ENCODE measurements at regions not wholly inside any gene's neighbourhood (a gene's known extent, or its start where the extent isn't known, plus 50 kb on each side); places are given as distances from the start of the nearest gene placed in this dataset.
"Not testable (repeated sequence)": the region's sequence is repeated elsewhere in the genome, so short reads cannot be mapped to it uniquely, and the experiment has no call there.

DNA sequence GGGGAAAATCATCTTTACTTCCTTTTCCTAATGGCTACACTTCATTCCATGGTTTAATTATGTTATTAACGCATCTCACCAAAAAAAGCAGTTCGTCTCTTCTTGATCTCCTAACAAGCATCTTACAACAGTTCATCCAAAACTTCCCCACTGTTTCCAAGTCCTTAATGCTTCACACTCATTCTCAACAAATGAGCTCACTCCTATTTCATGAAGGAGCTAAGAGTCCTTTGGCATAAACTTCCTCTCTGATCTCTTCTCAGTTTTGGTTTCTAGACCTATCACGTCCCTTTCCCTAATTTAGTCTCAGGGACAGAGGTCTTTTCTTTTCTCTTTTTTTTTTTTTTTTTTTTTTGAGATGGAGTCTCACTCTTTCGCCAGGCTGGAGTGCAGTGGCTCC, 205.9 kb upstream of the SLC39A10 start:
- no peak for DNase-seq

DNA sequence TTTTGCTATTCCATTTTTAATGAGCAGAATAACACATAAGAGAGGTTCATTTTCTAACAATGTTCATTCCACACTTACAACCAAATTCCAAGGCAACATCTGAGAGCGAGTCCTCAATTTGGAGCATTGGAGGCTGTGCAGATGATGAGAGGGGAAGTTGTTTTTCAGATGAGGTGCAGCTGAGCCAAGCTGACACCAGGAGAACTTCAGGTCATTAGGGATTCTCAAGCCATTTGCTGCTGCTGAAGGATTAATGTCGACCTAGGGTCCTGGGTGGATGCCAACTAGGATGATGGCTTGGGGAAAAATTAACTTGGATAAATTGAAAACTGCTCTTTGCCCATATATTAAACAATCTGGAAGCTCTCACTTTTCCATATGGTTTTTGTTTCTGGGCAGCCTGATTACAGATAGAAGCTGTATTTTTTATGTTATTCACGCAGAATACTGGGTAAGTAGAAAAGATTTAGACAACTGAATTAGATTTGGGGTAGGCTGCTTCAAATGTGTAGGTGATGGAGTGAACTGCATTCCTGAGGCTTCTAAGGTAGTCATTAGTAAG, 206.4 kb upstream of the SLC39A10 start:
- DNase-seq = no peak

DNA sequence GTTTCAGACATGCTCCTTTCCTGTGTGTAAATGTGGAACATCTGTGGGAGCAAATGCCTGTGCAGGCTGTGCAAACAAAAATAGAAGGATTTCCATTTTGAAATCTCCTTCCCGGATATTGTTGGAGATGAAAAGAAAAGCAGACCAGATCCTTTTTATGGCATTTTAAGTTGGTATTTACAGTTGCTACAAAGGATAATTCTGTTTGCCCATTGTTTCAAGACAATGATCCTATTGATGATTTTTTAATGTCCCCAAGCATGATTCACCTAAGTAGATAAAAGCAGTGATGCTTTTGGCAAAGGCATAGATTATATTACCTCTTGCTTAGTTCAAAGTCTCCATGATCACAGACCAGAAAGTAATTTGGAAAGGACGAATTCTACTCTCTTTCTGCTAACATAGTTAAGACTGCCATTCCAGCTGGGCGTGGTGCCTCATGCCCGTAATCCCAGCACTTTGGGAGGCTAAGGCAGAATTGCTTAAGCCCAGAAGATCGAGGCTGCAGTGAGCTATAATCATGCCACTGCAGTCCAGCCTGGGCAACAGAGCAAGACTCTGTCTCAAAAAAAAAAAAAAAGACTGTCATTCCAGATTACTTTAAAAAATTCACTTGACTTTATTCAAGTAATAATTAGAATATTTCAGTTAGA, 209.6 kb upstream of the SLC39A10 start:
- no peak for DNase-seq

DNA sequence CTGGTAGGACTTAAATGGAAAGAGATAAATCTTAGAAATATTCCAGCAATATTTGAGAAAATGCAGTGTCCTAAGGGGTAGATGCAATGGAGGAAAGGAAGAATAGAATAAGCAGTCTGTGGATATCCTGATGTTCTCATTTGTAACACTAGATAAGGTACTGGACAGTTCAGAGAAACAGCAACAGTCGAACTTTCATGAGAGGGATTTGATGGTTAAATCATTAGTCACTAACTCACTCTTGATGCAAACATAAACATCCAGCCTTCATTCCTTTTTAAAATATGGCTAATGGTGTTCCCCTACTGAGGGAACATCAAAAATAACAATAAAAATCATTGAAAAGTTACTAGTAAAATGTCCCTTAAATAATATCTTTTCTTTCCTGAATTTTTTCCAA, 211.4 kb upstream of the SLC39A10 start:
- no peak for DNase-seq

DNA sequence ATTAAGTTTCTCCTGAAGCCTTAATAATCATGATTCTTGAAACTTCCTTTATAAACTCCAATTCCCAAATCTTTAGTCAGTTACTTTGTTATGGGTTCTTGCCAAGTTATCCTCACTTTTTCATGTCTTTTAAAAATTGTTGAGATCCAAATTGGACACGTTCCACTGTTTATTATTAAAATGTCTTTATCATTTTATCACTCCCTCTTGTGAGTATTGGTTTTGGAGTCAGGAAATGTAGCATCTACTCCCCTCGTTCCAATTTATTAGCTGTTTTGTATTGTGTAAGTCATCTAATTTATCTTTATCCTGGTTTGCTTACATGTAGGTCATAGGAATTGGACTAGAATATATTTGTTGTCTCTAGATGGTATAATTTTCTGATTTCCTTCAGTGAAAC, 213.1 kb upstream of the SLC39A10 start:
- DNase-seq = no peak

DNA sequence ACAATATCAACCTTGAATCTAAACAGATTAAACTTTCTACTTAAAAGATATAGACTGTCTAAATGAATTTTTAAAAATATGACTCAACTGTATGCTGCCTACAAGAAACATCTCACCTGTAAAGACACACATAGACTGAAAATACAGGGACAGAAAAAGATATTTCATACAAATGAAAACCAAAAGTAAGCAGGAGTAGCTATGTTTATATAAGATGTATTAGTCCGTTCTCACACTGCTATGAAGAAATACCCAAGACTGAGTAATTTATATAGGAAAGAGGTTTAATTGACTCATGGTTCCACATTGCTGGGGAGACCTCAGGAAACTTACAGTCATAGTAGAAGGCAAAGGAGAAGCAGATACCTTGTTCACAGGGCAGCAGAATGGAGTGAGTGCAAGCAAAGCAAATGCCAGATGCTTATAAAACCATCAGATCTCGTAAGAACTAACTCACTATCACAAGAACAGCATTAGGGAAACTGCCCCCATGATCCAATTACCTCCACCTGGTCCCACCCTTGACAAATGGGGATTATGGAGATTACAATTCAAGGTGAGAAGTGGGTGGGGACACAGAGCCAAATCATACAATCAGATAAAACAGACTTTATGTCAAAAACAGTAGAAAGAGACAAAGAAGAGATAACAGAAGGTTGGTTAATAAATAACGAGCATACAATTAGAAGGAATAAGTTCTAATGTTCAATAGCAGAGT, 214.4 kb upstream of the SLC39A10 start:
- no peak for DNase-seq

DNA sequence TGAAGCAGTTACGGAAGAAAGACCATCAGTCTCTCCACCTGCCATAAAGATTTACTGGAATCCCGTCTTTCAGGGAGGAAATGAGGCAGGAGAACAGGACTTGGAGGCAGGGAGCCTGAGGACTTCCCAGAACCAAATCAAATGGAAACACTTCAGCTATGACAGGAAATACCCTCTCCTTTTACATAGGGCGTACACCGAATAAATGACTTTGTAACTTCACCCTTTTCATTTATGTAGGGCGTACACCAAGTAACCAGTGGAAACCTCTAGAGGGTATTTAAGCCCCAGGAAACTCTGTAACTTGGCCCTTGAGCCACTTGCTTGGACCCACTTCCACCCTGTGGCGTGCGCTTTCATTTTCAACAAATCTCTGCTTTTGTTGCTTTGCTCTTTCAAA, 218.3 kb upstream of the SLC39A10 start:
- no peak for DNase-seq

DNA sequence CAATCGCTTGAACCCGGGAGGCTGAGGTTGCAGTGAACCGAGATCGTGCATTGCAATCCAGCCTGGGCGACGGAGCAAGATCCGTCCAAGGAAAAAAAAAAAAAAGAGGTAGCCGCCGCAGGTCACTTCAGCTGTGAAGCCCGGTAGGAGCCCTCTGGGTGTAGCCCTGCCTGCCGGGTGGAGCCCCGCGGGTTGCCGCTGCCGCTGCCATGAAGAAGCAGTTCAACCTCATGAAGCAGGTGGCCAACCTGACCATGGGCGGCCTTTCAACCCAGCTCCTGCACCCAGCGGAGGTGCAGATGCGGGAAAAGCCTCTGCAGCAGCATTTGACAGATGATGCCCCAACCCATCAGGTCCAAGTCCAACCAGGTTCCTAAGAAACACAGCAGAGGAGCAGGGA, 219.5 kb upstream of the SLC39A10 start:
- DNase-seq = no peak

DNA sequence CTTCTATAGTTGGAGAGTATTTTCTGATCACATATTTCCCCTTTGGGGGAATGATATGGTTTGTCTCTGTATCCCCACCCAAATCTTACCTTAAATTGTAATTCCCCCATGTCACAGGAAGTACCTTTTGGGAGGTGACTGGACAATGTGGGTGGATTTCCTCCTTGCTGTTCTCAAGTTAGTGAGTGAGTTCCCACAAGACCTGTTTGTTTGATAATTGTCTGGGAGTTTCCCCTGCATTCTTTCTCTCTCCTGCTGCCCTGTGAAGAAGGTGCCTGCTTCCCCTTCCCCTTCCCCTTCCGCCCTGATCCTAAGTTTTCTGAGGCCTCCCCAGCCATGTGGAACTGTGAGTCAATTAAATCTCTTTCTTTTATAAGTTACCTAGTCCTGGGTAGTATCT, 222.7 kb upstream of the SLC39A10 start:
- no peak for DNase-seq

DNA sequence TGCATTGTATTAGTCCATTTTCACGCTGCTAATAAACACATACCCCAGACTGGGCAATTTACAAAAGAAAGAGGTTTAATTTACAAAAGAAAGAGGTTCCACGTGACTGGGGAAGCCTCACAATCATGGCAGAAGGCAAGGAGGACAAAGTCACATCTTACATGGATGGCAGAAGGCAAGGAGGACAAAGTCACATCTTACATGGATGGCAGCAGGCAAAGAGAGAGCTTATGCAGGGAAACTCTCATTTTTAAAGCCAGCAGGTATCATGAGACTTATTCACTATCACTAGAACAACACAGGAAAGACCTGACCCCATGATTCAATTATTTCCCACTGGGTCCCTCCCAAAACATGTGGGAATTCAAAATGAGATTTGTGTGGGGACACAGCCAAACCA, 223.3 kb upstream of the SLC39A10 start:
- DNase-seq = not testable (repeated sequence)

DNA sequence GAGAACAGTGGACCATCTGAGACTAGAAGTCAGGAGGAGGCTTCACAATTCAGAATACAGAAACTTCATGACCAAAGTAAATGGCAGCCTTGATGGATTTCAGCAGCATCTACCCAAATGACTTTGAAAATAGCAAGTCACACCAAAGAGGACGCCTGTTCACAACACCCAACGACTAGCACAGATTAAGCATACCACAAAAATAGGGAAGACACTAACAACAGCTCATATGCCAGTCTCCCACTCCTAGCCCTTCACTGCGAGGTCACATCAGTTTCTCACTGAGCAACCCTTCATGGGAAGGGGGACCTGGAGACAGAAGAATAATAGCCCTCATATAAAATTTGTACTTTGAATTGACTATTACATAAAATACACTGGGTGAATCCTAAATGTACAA, 228.4 kb upstream of the SLC39A10 start:
- DNase-seq = no peak

DNA sequence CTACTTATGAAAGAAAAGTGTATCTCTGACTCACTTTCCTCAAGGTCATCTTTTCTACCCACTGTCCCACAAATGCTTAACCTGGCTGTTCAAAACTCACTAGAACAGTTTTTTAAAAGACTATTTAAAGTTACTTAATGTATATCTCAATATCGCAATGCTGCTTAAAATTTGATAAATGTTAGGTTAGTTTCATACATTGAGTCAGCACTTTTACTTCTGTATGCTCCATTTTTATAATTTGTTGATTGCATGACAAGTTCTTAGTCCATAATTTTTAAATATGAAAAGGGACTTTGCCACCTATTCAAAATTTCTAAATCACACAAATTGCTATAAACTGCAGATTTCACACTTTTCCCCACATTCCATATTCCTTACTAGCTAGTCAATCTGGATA, 231.7 kb upstream of the SLC39A10 start:
- DNase-seq = no peak

DNA sequence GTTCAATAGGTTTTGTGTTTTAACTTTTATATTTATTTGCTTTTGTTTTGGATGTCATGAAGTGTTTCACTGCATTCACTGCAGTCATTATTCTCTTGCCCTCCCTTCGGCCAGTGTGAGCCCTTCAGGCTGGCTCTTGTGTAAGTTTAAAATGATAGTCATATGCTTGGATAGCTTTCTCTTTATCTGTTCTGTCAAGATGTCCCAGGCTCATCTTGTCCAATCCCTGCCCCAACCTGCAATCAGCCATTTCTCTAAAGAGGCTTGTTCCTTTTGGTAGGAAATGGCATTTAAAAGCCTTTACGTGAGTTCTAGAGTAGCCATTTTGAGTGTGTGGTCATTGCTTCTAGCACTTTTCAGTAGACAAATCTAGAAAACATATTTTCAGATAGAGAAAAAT, 238.0 kb upstream of the SLC39A10 start:
- DNase-seq = no peak

DNA sequence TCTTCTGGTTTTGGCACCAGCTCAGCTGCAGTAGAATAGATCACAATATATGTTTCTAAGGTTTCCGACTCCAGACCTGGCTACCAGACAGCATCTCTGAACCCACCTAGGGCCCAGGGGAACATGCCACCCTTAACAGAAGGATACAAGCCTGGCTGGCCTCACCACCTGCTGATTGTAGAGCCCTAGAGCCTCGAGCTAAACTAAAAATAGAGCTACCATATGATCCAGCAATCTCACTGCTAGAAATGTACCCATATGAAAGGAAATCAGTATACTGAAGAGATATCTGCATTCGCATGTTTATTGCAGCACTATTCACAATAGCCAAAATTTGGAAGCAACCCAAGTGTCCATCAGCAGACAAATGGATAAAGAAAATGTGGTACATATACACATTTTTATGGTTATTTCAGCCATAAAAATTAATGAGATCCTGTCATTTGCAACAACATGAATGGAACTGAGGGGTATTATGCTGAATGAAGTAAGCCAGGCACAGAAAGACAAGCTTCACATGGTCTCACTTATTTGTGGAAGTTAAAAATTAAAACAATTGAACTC, 242.4 kb upstream of the SLC39A10 start:
- DNase-seq = no peak

DNA sequence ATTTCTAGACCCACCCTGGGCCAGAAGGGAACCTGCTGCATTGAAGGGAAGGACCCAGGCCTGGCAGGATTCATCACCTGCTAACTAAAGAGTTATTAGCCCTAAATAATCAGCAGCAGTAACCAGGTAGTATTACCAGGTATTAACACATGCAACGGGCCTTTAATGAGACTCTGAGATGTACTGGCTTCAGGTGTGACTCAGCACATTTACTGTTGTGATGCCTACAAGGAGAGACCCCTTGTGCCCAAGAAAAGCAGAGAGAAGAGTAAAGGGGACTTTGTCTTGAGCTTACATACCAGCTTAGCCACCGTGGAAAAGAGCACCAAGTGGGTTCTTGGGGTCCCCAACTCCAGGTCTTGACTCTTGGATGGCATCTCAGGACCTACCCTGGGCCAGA, 243.1 kb upstream of the SLC39A10 start:
- DNase-seq = no peak

DNA sequence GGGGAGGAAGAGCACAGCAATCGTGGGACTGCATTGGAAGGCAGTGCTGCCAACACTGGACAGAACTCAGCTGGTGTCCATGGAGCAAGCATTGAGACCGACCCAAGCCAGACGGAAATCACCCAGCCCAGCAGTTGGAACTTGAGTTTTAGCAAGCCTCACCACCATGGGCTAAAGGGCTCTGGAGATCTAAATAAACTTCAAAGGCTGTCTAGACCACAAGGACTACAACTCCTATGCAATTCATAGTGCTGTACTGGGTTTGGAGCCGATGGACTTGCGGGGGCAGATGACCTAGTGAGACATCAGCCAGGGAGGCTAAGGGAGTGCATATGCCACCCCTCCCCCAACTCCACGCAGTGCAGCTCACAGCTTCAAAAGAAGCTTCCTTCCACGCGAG, 243.6 kb upstream of the SLC39A10 start:
- no peak for DNase-seq

DNA sequence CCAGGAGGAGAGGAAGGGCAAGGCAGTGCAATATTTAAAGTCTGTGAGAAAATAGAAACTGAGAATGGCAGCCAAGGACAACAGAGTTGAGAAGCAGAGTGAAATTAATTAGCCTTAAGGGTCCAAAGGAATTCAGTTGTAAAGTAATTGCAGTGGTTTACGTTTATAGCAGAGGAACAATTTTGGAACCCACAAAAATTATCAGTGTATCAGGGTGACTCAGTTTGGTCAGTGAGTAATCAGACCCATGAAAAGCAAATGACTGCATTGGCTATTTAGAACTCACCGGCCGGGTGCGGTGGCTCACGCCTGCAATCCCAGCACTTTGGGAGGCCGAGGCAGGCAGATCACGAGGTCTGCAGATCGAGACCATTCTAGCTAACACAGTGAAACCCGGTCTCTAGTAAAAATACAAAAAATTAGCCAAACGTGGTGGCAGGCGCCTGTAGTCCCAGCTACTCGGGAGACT, 245.8 kb upstream of the SLC39A10 start:
- no peak for DNase-seq

DNA sequence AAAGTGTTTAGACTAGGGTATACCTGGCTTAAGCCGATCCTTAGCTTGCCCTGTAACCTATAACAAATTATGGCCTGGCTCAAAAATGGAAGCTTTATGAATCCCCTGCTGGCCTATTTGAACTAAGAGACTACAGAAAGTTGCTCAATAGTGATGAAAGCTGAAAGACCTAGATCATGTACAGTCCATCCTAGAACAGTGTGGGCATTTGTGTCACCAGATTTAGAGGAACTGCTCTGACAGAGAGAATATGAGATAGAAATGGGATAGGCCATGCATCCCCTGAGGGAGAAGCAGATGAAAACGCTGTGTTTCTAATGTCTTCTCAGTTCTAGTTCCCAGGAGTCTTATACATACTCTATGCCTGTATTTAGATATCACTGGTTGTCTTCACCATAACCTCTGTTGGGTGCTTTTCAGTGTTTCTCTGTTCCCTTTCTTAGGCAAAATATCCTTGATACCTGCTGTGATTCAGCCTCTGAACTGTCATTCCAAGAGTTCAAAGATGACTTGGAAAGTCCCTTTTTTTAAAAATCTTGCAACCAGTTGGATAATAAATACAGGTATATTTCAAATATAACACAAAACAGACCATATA, 246.9 kb upstream of the SLC39A10 start:
- DNase-seq = no peak

DNA sequence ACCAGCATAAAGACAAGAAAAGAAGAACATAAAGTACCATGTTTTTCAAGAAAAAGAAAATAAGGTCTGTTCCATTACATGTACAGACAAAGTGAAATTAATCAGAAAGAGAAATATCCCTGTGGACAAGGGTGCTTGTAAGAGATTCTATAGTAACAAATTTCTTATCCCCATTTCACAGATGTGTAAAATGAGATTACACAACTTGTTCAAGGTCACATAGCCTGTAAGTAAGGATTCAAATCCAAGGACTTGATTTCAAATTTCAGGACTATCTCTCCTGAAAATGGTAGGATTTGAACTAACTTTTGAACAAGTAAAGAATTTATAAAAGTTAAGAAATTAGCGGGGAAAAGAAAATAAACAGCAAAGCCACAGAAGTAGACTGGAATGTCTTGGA, 248.2 kb upstream of the SLC39A10 start:
- DNase-seq = no peak

DNA sequence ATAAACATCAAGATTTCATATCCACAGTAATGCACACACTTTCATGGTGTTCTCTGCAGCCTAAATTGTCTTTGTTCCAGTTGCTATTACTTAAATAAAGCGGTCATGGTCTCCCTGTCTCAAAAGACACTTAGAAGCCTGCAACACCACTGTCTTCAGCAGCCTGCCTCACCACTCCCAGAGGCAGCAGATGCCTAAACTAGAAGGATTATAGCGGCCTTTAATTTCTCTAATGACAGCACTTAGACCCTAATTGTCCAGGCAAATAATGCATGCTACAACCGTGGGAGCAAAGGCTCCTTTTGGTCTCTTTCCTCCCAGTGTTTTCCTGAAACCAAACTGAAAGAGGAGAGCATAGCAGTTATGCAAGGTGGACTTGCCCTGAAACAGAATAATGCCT, 248.8 kb upstream of the SLC39A10 start:
- DNase-seq = no peak

DNA sequence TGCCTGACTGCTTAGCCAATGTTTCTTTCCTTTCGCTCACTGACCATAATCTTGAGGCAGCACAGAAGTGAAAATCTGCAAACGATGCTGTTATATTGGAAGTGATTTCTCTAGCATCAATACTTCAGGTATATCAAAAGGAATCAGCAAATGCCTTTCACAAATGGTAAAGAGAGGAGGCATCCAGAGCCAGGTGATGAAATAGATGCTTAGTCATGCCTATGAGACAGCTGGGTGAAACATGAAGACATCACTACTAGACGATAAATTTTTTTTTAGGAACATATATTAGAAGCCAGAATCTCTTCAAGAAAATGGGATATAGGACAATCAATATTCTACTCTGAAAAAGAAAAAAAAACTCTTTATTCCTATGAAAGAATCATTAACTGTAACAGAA, 249.2 kb upstream of the SLC39A10 start:
- no peak for DNase-seq

DNA sequence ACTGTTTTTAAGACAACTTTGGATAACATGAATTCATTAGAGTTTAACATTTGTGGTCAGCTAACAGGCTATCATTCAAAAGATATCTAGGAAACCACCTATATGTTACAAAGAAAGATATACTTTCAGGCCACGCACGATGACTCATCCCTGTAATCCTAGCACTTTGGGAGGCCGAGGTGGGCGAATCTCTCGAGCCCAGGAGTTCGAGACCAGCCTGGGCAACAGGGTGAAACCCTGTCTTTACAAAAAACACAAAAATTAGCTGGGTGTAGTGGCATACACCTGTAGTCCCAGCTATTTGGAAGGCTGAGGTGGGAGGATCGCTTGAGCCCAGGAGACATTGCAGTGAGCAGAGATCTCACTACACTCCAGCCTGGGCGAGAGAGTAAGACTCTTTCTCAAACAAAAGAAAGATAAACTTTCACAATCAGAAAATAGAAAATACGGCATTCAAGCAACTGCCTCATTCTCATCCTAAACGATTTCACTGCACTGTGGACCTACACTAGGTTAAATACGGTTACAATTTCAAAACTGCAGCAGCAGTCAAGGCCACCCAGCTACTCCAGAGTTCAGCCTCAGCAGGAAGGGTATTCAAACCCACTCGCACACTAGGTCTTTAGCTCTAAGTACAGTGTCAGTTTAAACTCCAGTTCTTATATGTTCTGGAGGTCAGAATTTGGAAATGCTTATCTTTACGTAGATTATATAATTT, 250.0 kb upstream of the SLC39A10 start:
- no peak for DNase-seq

DNA sequence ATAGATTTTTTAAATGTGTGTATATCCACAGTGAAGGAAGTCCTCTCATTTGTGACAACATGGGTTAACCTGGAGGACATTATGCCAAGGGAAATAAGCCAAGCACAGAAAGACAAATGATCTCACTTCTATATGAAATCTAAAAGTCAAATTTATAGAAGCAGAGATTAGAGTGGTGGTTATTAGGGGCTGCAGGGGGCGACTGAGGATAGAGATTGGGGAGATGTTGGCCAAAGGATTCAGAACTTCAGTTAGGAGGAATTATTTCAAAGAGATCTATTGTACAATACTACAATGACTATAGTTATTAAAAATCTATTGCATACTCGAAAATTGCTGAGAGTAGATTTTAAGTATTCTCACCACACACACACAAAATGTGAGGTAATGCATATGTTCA, 252.4 kb upstream of the SLC39A10 start:
- DNase-seq = no peak

All from NCI-H1694 treated with DMSO at 0.1 percent for 48 hours (cell line).